NCI-H526 treated with DMSO at 0.1 percent for 48 hours (cell line): ENCODE measurements at regions not wholly inside any gene's neighbourhood (a gene's known extent, or its start where the extent isn't known, plus 50 kb on each side); places are given as distances from the start of the nearest gene placed in this dataset.
"Not testable (repeated sequence)": the region's sequence is repeated elsewhere in the genome, so short reads cannot be mapped to it uniquely, and the experiment has no call there.

Source experiments
- DNase-seq: peaks from one replicate; lab custom pipeline; 2025; lab: John Stamatoyannopoulos, UW

- no peak for DNase-seq
Observed at GRCh38 chr20:41784209-41784958, 166.2 kb upstream of the CHD6 start.

GRCh38 chr20:41783423-41784208, 165.4 kb upstream of the CHD6 start:
- DNase-seq = no peak

GRCh38 chr20:41782730-41783406, 164.7 kb upstream of the CHD6 start:
- no peak for DNase-seq

GRCh38 chr20:41782255-41782654, 164.1 kb upstream of the CHD6 start:
- DNase-seq = no peak

GRCh38 chr20:41776421-41776820, 158.2 kb upstream of the CHD6 start:
- DNase-seq = no peak

- DNase-seq = no peak
Observed at GRCh38 chr20:41774291-41774690, 156.1 kb upstream of the CHD6 start.

- no peak for DNase-seq
Observed at GRCh38 chr20:41770965-41771364, 152.8 kb upstream of the CHD6 start.

GRCh38 chr20:41770427-41770826, 152.2 kb upstream of the CHD6 start:
- no peak for DNase-seq

- no peak for DNase-seq
Observed at GRCh38 chr20:41769592-41770018, 151.4 kb upstream of the CHD6 start.

GRCh38 chr20:41750137-41750536, 132.0 kb upstream of the CHD6 start:
- no peak for DNase-seq

- no peak for DNase-seq
Observed at GRCh38 chr20:41748756-41749582, 130.8 kb upstream of the CHD6 start.

GRCh38 chr20:41748051-41748450, 129.9 kb upstream of the CHD6 start:
- DNase-seq = no peak

- DNase-seq = no peak
Observed at GRCh38 chr20:41747226-41747625, 129.0 kb upstream of the CHD6 start.

GRCh38 chr20:41746635-41747034, 128.5 kb upstream of the CHD6 start:
- no peak for DNase-seq

- peak; percentile 19 for DNase-seq
Observed at GRCh38 chr20:41738604-41739206, 120.5 kb upstream of the CHD6 start.

- no peak for DNase-seq
Observed at GRCh38 chr20:41735949-41736348, 117.8 kb upstream of the CHD6 start.

GRCh38 chr20:41734506-41734945, 116.3 kb upstream of the CHD6 start:
- DNase-seq = peak; percentile 25

GRCh38 chr20:41733151-41733550, 115.0 kb upstream of the CHD6 start:
- no peak for DNase-seq

GRCh38 chr20:41731198-41731597, 113.0 kb upstream of the CHD6 start:
- not testable (repeated sequence) for DNase-seq

GRCh38 chr20:41727681-41728080, 109.5 kb upstream of the CHD6 start:
- not testable (repeated sequence) for DNase-seq

- DNase-seq = no peak
Observed at GRCh38 chr20:41726727-41727126, 108.5 kb upstream of the CHD6 start.
